Fibroblast of the aortic adventitia (primary cell): ENCODE measurements at regions not wholly inside any gene's neighbourhood (a gene's known extent, or its start where the extent isn't known, plus 50 kb on each side); places are given as distances from the start of the nearest gene placed in this dataset.

Experiments
- DNase-seq: peaks from one replicate; pipeline ENCODE4 v3.0.0-alpha.2; 2010; ENCODE audit warnings: low read depth
- H3K4me3 ChIP-seq: 2 replicates; pipeline ENCODE4 v1.5.1; 2011; ENCODE audit warnings: low read depth, mild to moderate bottlenecking, control low read depth, low read length, moderate library complexity
- CTCF ChIP-seq: IDR thresholded peaks from 2 replicates; pipeline ENCODE4 v1.5.1; 2011; ENCODE audit warnings: mild to moderate bottlenecking, low read length, control low read depth, inconsistent platforms; ENCODE audit not compliant: insufficient read depth

GRCh38 chr7:17674943-17675608 is 265.2 kb downstream of the SNX13 start:
- no peak for DNase-seq
- no peak for TF ChIP-seq CTCF

GRCh38 chr7:17677408-17677807 is 262.9 kb downstream of the SNX13 start:
- no peak for TF ChIP-seq CTCF
- DNase-seq: peak; percentile 73
- H3K4me3 ChIP-seq: no peak overlapping the region

More at GRCh38 chr7:17674943-17675608, 265.2 kb downstream of the SNX13 start:
- H3K4me3 ChIP-seq: no peak overlapping the region

- DNase-seq: peak; percentile 20
- H3K4me3 ChIP-seq: no peak overlapping the region
- TF ChIP-seq CTCF: no peak
These were observed 261.4 kb downstream of the SNX13 start for GRCh38 chr7:17678896-17679295.

- peak; percentile 83 for DNase-seq
- TF ChIP-seq CTCF: no peak
- H3K4me3 ChIP-seq: no peak overlapping the region
These were observed 260.8 kb downstream of the SNX13 start for GRCh38 chr7:17679458-17679857.

- H3K4me3 ChIP-seq: peak overlapping the region; percentile 18
- no peak for TF ChIP-seq CTCF
- peak; percentile 95 for DNase-seq
These were observed 260.3 kb downstream of the SNX13 start for GRCh38 chr7:17680026-17680425.

GRCh38 chr7:17680943-17681351 is 259.3 kb downstream of the SNX13 start:
- H3K4me3 ChIP-seq: no peak overlapping the region
- peak; percentile 80 for DNase-seq

More at GRCh38 chr7:17680943-17681351, 259.3 kb downstream of the SNX13 start:
- peak; percentile 22 for TF ChIP-seq CTCF
